Breast epithelium (tissue), 3 donors: ENCODE measurements at regions not wholly inside any gene's neighbourhood (a gene's known extent, or its start where the extent isn't known, plus 50 kb on each side); places are given as distances from the start of the nearest gene placed in this dataset.

Source experiments
- CTCF ChIP-seq, 3 donors: fragments of 450-650 bp; IDR thresholded peaks; one replicate each; pipeline ENCODE4 v1.5.1; 2016 to 2017; ENCODE audit warnings: antibody characterized with exemption in 3 of 3, mild to moderate bottlenecking in 3 of 3, moderate library complexity in 3 of 3
- POLR2A ChIP-seq: fragments of 450-650 bp; IDR thresholded peaks from one replicate; pipeline ENCODE4 v1.6.1; 2016; ENCODE audit warnings: antibody characterized with exemption, mild to moderate bottlenecking, moderate library complexity

DNA sequence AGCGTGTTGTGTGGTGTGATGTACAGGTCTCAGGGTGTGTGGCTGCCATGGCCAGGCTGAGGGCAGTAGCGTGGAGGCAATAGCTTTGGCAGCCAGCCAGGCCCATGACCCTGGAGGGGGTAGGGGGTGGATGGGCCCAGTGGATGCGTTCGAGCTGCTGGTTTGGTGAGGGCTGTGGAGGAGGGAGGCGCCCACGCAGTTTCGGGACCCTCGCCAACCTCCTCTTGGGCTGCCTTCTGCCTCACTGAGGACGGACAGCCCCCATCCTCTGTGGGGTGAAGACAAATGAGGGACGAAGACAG is 238.6 kb upstream of the GSE1 start:
- no peak for TF ChIP-seq POLR2A
- TF ChIP-seq CTCF (IDR thresholded peaks at IDR 0.05) = no peak
